Activated naive CD4-positive, alpha-beta T cell treated with anti-CD3 and anti-CD28 coated beads, Interleukin-2, amount 50 U/mL, for 24 hours (primary cell): ENCODE measurements at regions not wholly inside any gene's neighbourhood (a gene's known extent, or its start where the extent isn't known, plus 50 kb on each side); places are given as distances from the start of the nearest gene placed in this dataset.
A peak's percentile ranks its signal among the peaks of the same experiment; 100 is the strongest.
"Not testable (repeated sequence)": the region's sequence is repeated elsewhere in the genome, so short reads cannot be mapped to it uniquely, and the experiment has no call there.

ENCODE experiments used
- H3K27ac Mint-ChIP-seq: one replicate; pipeline ENCODE4 v1.8.0; 2021; ENCODE audit warnings: mild to moderate bottlenecking, mixed read lengths
- H3K27me3 Mint-ChIP-seq: one replicate; pipeline ENCODE4 v1.8.0; 2021; ENCODE audit warnings: mixed read lengths
- H3K36me3 Mint-ChIP-seq: one replicate; pipeline ENCODE4 v1.8.0; 2021; ENCODE audit warnings: mixed read lengths
- H3K4me1 Mint-ChIP-seq: one replicate; pipeline ENCODE4 v1.8.0; 2021; ENCODE audit warnings: mixed read lengths
- H3K4me3 Mint-ChIP-seq: one replicate; pipeline ENCODE4 v1.8.0; 2021; ENCODE audit warnings: mild to moderate bottlenecking, mixed read lengths
- H3K9me3 Mint-ChIP-seq: one replicate; pipeline ENCODE4 v1.8.0; 2021; ENCODE audit warnings: mixed read lengths

- no peak overlapping the region for H3K27ac Mint-ChIP-seq
- H3K9me3 Mint-ChIP-seq, result no peaks in the 10 kb centered on the region
- H3K36me3 Mint-ChIP-seq, result no peaks in the 10 kb centered on the region
- H3K4me3 Mint-ChIP-seq, result no peak overlapping the region
- H3K4me1 Mint-ChIP-seq, result no peaks in the 10 kb centered on the region
- H3K27me3 Mint-ChIP-seq, result no peaks in the 10 kb centered on the region
Observed at GRCh38 chr2:7681881-7682461, 764.8 kb downstream of the RNF144A start.

DNA sequence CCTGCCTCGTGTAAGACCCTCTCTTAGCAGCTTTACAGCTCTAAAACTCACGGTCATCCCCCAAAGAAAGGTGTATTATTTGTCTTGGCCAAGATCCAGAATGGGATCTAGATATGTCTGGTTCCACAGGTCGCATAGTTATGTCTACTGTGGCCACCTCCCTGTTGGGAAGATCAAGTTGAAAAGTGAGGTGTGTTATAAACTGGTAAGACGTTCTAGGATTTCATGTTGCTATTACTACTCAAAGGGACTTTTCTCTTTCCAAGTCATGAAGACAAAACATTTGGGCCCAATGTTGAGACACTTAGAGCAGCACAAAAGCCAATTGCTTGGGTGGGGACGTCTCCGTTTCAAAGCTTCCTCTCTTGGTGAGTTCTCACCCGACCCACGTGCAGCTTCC lies 766.0 kb downstream of the RNF144A start:
- Mint-ChIP-seq H3K9me3 (no peaks in the 10 kb centered on the region), H3K4me3 (no peak overlapping the region), H3K36me3 (no peaks in the 10 kb centered on the region), H3K27me3 (no peaks in the 10 kb centered on the region), H3K4me1 (no peaks in the 10 kb centered on the region), H3K27ac (no peak overlapping the region)

DNA sequence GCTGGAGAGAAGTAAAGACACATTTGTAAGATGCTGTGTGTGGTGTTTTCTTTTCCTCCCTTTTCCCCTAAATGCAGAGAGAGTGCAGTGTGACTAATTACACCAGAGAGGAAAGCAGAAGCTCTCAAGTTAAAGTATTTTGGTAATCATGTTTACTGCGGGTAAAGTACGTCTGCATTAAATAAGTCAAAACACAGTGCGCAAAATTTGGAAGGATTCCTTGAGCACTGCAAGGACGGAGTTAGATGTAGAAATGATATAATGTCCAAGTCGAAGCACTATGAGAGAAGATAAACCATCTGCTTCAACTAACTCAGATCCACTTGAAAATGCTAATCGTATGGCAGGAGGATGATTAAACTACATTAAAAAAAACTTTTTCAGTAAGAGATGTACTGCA lies 766.5 kb downstream of the RNF144A start:
- Mint-ChIP-seq H3K4me3 (no peak overlapping the region), H3K36me3 (no peaks in the 10 kb centered on the region), H3K9me3 (no peaks in the 10 kb centered on the region), H3K4me1 (no peaks in the 10 kb centered on the region), H3K27ac (no peak overlapping the region), H3K27me3 (no peaks in the 10 kb centered on the region)

DNA sequence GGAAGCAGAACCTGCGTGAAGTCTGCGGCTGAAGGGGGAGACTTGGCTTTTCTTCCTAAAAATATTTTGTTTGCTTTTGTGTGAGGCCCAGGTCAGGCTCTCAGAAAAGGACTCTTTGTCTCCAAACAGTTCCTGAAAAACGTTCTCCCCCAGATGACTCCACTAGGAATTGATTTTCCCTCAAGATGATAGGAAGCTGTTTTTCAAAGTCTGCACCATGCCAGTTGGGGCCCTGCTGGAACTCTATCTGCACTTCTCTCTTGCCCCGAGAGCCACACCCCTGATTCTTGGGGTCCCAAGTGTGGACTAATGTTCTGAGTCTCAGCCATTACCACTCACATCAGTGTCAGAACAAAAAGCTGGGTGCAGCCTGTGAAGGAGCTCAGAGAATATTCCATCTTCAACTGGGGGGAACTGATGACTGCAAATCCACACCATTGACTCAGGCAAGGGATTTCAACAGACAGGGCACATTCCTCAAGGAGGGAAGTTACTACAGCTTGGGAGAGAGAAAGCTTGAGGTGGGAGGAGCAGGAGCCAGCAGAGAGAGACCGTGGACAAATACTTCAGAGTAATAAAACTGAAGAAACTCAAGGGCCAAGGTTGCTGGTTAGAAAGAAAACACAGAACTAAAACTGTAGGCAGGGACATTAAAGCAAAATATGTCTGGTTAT lies 768.3 kb downstream of the RNF144A start:
- Mint-ChIP-seq H3K36me3 (no peaks in the 10 kb centered on the region), H3K9me3 (no peaks in the 10 kb centered on the region), H3K4me3 (no peak overlapping the region), H3K4me1 (no peaks in the 10 kb centered on the region), H3K27ac (peak overlapping the region; percentile 56), H3K27me3 (no peaks in the 10 kb centered on the region)

DNA sequence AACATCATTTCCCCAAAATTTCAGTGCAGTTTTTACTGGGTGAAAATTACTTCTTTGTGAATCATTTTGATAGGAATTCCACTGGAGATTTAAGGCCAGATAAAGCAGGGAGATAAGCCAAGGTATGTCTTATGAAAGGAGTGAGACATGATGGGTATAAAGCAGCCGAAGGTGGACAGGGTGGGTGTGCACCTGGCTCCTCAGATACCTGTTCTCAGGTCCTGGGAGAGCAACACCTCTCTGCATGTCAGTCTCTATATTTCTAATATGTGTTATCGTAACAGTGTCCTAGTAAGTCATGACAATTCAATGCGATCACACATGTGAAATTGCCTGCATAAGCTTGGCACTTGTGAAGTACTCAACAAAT lies 768.8 kb downstream of the RNF144A start:
- Mint-ChIP-seq H3K36me3 (no peaks in the 10 kb centered on the region), H3K27me3 (no peaks in the 10 kb centered on the region), H3K27ac (no peak overlapping the region), H3K9me3 (no peaks in the 10 kb centered on the region), H3K4me1 (no peaks in the 10 kb centered on the region), H3K4me3 (no peak overlapping the region)

DNA sequence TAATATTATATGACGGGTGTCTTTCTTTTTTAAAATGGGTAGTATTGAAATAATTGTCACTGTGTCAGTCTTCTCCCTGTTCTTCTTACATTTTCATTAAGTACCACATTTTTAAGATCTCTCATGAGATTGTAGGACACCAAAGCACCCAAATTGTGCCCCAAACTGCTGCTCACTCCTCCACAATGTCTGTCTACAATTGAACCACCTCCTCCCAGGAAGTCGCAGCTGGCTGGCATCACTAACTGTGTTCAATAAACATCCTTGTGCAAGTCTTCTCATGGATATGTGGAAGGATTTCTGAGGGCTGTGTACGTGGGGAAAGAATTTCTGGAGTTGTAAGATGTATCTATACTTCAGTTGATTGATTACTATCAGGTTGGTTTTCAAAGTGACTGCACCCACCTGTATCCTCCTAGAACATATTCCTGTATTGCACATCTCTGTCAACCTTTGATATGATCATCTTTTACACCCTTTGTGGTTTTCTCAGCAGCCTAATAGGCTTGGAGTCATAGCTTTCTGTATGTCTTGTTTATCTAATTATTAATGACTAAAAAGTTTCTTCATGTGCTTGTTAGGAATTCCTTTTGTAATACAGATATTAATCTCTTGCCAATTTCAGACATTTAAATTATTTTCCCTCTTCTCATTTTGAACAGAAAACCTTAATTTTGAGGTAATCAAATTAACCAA lies 774.9 kb downstream of the RNF144A start:
- H3K36me3 Mint-ChIP-seq, result no peaks in the 10 kb centered on the region
- H3K4me1 Mint-ChIP-seq, result peaks cover 9% of the 10 kb centered on the region
- no peak overlapping the region for H3K4me3 Mint-ChIP-seq
- H3K27me3 Mint-ChIP-seq, result no peaks in the 10 kb centered on the region
- no peaks in the 10 kb centered on the region for H3K9me3 Mint-ChIP-seq
- no peak overlapping the region for H3K27ac Mint-ChIP-seq

DNA sequence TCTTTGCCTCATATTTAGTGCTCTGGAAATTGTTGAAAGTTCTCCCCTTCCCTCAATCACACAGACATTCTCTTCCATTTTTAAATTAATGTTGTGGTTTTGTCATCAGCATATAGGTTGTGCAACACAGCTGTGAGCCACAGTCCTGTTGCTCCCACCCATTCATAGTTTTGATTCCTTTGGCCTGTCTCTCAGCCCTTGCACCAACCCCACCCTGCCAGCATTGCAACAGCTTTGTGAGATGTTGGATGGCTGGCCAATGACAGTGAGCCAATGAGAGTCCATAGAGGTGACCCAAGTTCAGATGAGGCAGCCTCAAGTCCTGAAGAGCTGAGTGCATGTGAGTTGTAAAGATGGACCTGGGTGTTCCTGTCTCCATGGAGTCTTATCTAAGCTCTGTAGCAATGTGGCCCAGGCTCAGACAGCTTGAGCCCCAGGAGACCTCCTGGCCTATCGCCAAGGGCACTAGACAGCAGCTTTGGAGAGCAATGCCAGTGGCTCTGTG lies 775.5 kb downstream of the RNF144A start:
- no peak overlapping the region for H3K4me3 Mint-ChIP-seq
- no peaks in the 10 kb centered on the region for H3K9me3 Mint-ChIP-seq
- H3K4me1 Mint-ChIP-seq, result peaks cover 9% of the 10 kb centered on the region
- H3K27ac Mint-ChIP-seq, result no peak overlapping the region
- H3K36me3 Mint-ChIP-seq, result no peaks in the 10 kb centered on the region
- H3K27me3 Mint-ChIP-seq, result no peaks in the 10 kb centered on the region

DNA sequence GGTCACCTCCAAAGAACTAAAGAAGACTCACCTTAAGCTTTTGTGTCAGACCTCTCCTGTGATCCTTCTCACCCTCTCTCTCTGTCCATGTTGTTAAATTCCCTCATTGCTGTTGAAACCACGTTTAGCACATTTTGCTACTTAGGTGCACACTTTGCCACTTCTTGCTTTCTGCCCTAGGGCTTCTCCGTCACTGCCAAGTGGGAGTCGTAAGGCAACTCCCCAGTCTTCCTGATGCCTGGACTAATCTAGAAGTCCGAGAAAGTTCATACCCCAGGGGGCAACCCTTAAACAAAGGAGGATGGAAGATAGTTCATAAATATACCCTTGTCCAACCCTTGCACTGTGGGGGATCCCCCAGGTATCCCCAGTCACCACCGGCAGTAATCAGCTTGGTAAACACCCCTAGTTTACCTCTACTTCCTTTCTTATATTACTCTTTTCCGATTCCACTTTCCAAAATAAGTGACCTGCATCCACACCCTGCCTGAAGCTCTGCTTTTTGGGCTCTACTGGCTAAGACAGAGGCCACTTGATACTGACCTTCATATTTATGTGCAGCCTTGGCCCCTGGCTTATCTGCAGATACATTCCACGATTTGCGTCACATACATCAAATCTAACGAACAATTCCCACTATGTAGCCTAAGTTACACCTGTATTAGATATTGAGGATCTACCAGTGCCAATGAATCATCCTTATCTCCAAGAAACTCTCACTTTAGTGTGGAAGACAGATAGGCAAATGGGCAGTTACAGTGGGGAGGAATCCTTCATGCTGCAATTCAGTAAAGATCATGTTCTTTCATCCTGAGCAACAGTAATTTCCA lies 776.2 kb downstream of the RNF144A start:
- no peaks in the 10 kb centered on the region for H3K27me3 Mint-ChIP-seq
- H3K27ac Mint-ChIP-seq, result no peak overlapping the region
- H3K36me3 Mint-ChIP-seq, result no peaks in the 10 kb centered on the region
- no peak overlapping the region for H3K4me3 Mint-ChIP-seq
- peaks cover 9% of the 10 kb centered on the region for H3K4me1 Mint-ChIP-seq
- no peaks in the 10 kb centered on the region for H3K9me3 Mint-ChIP-seq

- Mint-ChIP-seq H3K36me3 (no peaks in the 10 kb centered on the region), H3K4me1 (peaks cover 9% of the 10 kb centered on the region), H3K4me3 (no peak overlapping the region), H3K9me3 (no peaks in the 10 kb centered on the region), H3K27ac (no peak overlapping the region), H3K27me3 (no peaks in the 10 kb centered on the region)
Observed at GRCh38 chr2:7694076-7694985, 777.1 kb downstream of the RNF144A start.

GRCh38 chr2:7696556-7696955 lies 779.3 kb downstream of the RNF144A start:
- H3K9me3 Mint-ChIP-seq, H3K27me3 Mint-ChIP-seq, H3K36me3 Mint-ChIP-seq, H3K4me3 Mint-ChIP-seq, H3K4me1 Mint-ChIP-seq, H3K27ac Mint-ChIP-seq: not testable (repeated sequence)

- no peaks in the 10 kb centered on the region for H3K36me3 Mint-ChIP-seq
- H3K4me1 Mint-ChIP-seq, result peaks cover 6% of the 10 kb centered on the region
- H3K27me3 Mint-ChIP-seq, result no peaks in the 10 kb centered on the region
- no peak overlapping the region for H3K4me3 Mint-ChIP-seq
- H3K9me3 Mint-ChIP-seq, result no peaks in the 10 kb centered on the region
- H3K27ac Mint-ChIP-seq, result no peak overlapping the region
Observed at GRCh38 chr2:7697052-7697451, 779.8 kb downstream of the RNF144A start.

GRCh38 chr2:7701791-7702190 lies 784.6 kb downstream of the RNF144A start:
- no peak overlapping the region for H3K27ac Mint-ChIP-seq
- peaks cover 9% of the 10 kb centered on the region for H3K4me1 Mint-ChIP-seq
- no peaks in the 10 kb centered on the region for H3K36me3 Mint-ChIP-seq
- H3K4me3 Mint-ChIP-seq, result no peak overlapping the region
- no peaks in the 10 kb centered on the region for H3K27me3 Mint-ChIP-seq
- no peaks in the 10 kb centered on the region for H3K9me3 Mint-ChIP-seq

GRCh38 chr2:7703048-7703447 lies 785.8 kb downstream of the RNF144A start:
- Mint-ChIP-seq H3K9me3 (no peaks in the 10 kb centered on the region), H3K4me1 (peaks cover 9% of the 10 kb centered on the region), H3K4me3 (no peak overlapping the region), H3K36me3 (no peaks in the 10 kb centered on the region), H3K27ac (no peak overlapping the region), H3K27me3 (no peaks in the 10 kb centered on the region)

DNA sequence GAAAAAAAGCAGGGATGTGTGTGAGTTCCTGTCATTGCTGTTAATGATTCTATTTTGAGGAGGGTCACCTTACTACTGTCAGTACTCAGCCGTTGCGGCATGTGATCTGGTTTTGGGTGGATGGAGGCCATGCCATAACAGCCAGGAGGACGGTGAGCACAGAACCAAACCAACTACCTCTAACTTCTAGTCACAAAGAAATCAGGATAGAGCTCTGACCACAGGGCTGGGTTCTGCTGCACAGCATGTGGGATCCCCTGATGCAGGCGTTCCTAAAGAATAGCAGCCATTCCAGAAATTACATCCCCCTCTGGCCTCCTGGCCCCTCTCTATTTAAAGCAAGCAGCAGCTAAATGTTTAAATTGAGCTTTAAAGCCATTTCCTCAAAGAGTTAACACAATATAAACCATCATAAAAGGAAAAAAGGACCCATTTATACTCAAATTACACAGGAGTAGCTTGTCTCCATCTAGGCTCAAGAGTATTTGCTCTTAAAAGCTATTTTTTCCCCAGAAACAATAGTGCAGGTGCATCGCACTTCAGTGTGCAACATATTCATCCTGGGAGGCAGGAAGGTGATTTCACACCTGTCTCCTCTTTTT lies 786.4 kb downstream of the RNF144A start:
- Mint-ChIP-seq H3K4me1 (peaks cover 9% of the 10 kb centered on the region), H3K36me3 (no peaks in the 10 kb centered on the region), H3K27ac (no peak overlapping the region), H3K27me3 (no peaks in the 10 kb centered on the region), H3K4me3 (no peak overlapping the region), H3K9me3 (no peaks in the 10 kb centered on the region)
